ENCODE measurements at regions not wholly inside any gene's neighbourhood (a gene's known extent, or its start where the extent isn't known, plus 50 kb on each side); places are given as distances from the start of the nearest gene placed in this dataset.
A peak's percentile ranks its signal among the peaks of the same experiment; 100 is the strongest.

GRCh38 chr4:1474126-1475090 lies 68.2 kb upstream of the NKX1-1 start:
- DNase-seq, result no peak

- no peak for DNase-seq
These were observed 67.5 kb upstream of the NKX1-1 start for GRCh38 chr4:1473718-1474117.

GRCh38 chr4:1472911-1473518 lies 66.8 kb upstream of the NKX1-1 start:
- no peak for DNase-seq

GRCh38 chr4:1472148-1472797 lies 66.0 kb upstream of the NKX1-1 start:
- no peak for DNase-seq

- DNase-seq, result no peak
These were observed 65.4 kb upstream of the NKX1-1 start for GRCh38 chr4:1471443-1472147.

DNA sequence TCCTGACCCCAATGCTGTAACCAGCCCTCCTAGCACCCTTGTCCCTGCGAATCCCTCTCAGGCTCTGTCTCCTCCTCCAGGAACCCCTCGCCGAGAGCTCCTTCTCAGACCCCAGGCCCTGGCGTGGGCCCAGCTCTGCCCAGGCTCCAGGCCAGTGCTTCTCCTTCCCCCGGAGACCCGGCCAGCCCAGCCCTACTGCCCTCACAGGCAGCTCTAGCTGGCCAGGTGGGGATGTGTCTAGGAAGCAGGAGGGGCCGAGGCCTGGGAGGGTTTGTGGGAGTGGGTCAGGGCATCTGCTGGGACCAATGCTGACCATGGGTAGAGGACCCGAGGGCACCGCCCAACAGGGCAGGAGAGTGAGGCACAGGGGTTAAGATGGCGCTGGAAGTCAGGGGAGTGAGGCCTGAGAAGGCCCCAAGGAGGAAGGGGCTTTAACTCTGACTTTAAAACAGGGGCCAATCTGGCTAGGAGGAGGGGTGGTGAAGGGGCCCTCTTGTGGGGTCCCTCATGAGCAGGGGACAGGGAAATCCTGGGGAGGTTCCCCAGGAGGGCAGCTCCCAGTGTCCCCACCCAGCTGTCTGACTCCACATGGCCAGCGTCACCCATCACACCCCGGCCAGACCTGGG lies 64.7 kb upstream of the NKX1-1 start:
- DNase-seq, result no peak

DNA sequence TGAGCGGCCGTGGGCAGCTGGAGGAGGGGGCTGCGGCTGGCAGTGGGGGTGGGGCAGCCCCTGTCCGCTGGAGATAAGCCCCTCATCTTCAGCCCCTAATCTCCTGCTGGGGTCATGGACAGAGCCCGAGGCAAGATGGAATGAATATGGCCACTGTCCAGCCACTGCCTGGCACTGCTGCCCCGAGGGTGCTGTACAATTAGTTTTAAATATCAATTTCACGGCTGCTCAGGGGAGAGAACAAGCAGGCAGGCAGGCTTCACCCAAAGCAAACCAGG lies 64.1 kb upstream of the NKX1-1 start:
- no peak for DNase-seq

- no peak for DNase-seq
These were observed 63.6 kb upstream of the NKX1-1 start for GRCh38 chr4:1469607-1470392.

DNA sequence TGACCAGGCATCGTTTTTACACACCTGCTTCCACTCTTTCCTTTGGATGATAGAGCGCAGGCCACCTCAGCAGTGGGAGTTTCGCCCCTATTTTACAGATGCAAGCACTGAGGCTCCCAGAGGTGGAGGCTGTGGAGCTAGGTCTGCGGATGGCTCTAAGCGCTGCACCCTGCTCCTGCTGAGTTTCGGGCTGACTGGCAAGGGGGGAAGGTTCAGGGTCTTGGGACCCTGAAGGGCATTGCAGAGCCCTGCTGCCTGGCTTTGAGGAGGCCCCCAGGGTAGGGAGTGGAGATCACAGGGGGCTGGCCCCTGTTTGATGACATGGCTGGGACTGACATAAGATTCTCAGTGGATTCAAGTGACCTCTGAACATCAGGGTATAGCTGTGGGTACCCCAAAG lies 62.8 kb upstream of the NKX1-1 start:
- DNase-seq, result no peak

DNA sequence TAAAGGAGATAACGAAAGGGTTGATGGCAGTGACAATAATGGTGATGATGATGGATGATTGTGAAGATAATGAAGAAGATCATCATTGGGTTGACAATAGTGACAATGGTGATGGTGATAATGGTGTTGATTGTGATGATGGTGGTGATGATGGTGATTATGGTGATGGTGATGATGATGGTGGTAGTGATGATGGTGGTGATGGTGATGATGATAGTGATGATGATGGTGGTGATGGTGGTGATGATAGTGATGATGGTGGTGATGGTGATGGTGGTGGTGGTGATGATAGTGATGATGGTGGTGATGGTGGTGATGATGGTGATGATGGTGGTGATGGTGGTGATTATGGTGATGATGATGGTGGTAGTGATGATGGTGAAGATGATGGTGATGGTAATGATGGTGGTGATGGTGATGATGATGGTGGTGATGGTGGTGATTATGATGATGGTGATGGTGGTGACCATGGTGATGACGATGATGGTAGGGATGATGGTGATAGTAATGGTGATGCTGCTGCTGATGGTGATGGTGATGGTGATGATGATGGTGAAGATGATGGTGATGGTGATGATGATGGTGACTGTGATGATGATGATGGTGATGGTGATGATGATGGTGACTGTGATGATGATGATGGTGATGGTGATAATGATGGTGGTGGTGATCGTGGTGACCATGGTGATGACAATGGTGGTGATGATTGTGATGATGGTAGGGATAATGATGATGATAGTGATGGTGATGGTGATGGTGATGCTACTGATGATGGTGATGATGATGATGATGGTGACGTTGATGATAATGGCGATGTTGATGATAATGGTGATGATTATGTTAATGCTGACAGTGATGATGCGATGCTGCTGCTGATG lies 61.6 kb upstream of the NKX1-1 start:
- DNase-seq, result no peak

GRCh38 chr4:1466863-1467165 lies 60.6 kb upstream of the NKX1-1 start:
- no peak for DNase-seq

GRCh38 chr4:1466034-1466862 lies 60.0 kb upstream of the NKX1-1 start:
- DNase-seq, result no peak

DNA sequence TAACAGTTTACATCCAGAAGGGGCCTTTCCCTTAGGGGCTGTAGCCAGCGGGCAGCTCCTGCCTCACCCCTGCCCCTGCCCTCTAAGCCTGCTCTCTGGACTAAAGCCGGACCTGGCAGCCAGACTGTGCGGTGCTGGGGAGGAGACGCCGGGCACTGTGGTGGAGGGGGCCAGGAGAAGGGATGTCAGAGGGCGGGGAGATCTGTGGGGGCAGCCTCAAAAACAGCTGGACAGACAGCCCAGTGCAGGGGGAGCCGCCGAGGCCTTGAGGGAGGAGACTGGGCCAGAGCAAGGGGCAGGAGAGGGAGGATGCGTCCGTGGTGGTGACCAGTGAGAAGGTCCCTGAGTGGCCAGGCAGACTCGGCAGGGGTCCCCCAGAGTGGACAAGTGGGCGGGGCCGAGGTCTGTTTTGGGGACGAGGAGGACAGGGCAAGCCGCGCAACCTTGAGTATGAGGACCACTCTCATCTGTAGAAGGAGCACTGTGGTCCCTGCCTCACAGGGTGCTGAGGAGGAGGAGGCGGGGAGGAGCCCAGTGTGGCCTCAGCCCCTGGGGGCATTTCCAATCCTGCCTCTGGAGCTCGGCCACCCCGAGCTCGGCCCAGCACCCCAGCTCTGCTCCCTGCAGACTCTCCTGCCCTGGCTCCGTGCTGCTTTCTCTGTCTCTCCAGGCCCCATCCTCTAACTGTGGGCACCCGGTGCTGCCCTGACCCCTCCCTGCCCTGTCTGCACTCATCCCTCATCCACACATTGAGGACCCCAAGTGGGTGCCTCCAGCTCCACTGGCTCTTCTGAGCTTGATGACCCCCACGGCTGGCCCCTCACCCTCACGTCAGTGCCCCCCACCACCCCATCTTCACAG lies 59.2 kb upstream of the NKX1-1 start:
- DNase-seq, result no peak

- no peak for DNase-seq
These were observed 58.4 kb upstream of the NKX1-1 start for GRCh38 chr4:1464581-1465171.

GRCh38 chr4:1463927-1464540 lies 57.8 kb upstream of the NKX1-1 start:
- DNase-seq, result no peak

- peak in 2 of 3 donors; percentile 15 to 33 for DNase-seq
These were observed 57.1 kb upstream of the NKX1-1 start for GRCh38 chr4:1463088-1463926.

DNA sequence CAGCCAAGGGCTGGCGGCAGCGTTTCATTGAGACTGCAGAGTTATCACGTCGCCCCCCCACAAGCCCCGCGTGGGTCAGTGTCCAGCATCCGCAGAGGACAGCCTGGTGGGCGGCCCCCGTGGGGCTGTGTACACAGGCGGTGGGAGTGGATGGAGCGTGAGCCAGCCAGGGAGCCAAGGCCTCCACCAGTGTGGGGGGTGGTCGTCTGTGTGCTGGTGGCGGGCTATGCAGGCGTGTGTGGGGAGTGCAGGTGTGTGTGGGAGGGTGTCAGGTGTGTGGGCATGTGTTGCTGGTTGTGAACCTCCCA lies 56.5 kb upstream of the NKX1-1 start:
- no peak for DNase-seq

Measured in suppressor macrophage treated with lipopolysaccharide for 1 hour (primary cell).